Calu3 (cell line): ENCODE measurements at regions not wholly inside any gene's neighbourhood (a gene's known extent, or its start where the extent isn't known, plus 50 kb on each side); places are given as distances from the start of the nearest gene placed in this dataset.

Experiments
- BruUV-seq: library from RNA; stranded (reverse); fragments of 400-500 nt; replicated peaks from 2 replicates; lab custom pipeline; 2021; lab: Mats Ljungman, UMichigan
- CTCF ChIA-PET: fragments of 300-600 bp; sonication (Branson Sonifier 250); formaldehyde crosslinking; loops from one replicate; lab custom pipeline; 2022; ENCODE audit warnings: antibody characterized with exemption; lab: Charles Lee
- DNase-seq: peaks from one replicate; pipeline ENCODE4 v3.0.0; 2022
- H3K27ac Mint-ChIP-seq: one replicate; pipeline ENCODE4 v1.8.0; 2022; ENCODE audit warnings: mixed read lengths; ENCODE audit not compliant: unreplicated experiment
- H3K27me3 Mint-ChIP-seq: one replicate; pipeline ENCODE4 v1.8.0; 2022; ENCODE audit warnings: mixed read lengths; ENCODE audit not compliant: unreplicated experiment
- H3K36me3 Mint-ChIP-seq: one replicate; pipeline ENCODE4 v1.8.0; 2022; ENCODE audit warnings: mild to moderate bottlenecking, moderate library complexity, mixed read lengths; ENCODE audit not compliant: insufficient read depth, unreplicated experiment
- H3K4me1 Mint-ChIP-seq: one replicate; pipeline ENCODE4 v1.8.0; 2022; ENCODE audit warnings: mild to moderate bottlenecking, low read depth, mixed read lengths; ENCODE audit not compliant: unreplicated experiment
- H3K4me3 Mint-ChIP-seq: one replicate; pipeline ENCODE4 v1.8.0; 2022; ENCODE audit warnings: mild to moderate bottlenecking, low read depth, moderate library complexity, mixed read lengths; ENCODE audit not compliant: unreplicated experiment
- H3K9me3 Mint-ChIP-seq: one replicate; pipeline ENCODE4 v1.8.0; 2022; ENCODE audit warnings: low read depth, mixed read lengths; ENCODE audit not compliant: unreplicated experiment
- intact Hi-C: fragments of 100-400 bp; cut with micrococcal nuclease; formaldehyde crosslinking; loops from one replicate; pipeline ENCODE4 v1.10.0; 2022; ENCODE audit not compliant: unreplicated experiment
- TF ChIP-seq, protein P1 (sequence below): fragments of 200-600 bp; IDR thresholded peaks from one replicate; pipeline ENCODE4 v1.8.0; 2022; ENCODE audit warnings: antibody characterized with exemption; ENCODE audit not compliant: unreplicated experiment

DNA sequence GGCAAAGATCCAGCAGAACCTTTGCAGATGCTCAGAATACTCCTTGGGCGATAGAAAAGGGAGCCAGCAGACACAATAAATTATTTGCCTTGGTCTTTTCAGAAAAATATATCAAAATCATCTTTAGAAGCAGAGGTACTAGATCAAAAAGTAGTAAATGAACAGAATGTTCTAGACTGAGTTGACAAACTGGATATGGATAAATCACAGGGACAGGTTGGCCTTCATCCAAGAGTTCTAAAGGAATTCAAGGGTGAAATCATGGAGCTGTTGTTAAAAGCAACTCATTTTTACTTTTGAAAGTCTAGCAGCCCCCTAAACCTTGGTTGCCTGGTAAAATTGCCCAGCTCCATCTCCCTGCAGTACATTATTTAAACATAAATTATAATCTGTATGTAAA, 99.1 kb downstream of the PLCE1 start:
- intact Hi-C loops: no loop called here
- TF ChIP-seq, protein P1, sequence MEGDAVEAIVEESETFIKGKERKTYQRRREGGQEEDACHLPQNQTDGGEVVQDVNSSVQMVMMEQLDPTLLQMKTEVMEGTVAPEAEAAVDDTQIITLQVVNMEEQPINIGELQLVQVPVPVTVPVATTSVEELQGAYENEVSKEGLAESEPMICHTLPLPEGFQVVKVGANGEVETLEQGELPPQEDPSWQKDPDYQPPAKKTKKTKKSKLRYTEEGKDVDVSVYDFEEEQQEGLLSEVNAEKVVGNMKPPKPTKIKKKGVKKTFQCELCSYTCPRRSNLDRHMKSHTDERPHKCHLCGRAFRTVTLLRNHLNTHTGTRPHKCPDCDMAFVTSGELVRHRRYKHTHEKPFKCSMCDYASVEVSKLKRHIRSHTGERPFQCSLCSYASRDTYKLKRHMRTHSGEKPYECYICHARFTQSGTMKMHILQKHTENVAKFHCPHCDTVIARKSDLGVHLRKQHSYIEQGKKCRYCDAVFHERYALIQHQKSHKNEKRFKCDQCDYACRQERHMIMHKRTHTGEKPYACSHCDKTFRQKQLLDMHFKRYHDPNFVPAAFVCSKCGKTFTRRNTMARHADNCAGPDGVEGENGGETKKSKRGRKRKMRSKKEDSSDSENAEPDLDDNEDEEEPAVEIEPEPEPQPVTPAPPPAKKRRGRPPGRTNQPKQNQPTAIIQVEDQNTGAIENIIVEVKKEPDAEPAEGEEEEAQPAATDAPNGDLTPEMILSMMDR: no peak
- Mint-ChIP-seq H3K4me1 (no peaks in the 10 kb centered on the region), H3K27ac (no peak overlapping the region), H3K36me3 (no peaks in the 10 kb centered on the region), H3K9me3 (no peaks in the 10 kb centered on the region), H3K4me3 (no peak overlapping the region), H3K27me3 (peaks cover 45% of the 10 kb centered on the region)
- no TSS peak for BruUV-seq
- CTCF ChIA-PET: no interaction called here
- DNase-seq: no peak

DNA sequence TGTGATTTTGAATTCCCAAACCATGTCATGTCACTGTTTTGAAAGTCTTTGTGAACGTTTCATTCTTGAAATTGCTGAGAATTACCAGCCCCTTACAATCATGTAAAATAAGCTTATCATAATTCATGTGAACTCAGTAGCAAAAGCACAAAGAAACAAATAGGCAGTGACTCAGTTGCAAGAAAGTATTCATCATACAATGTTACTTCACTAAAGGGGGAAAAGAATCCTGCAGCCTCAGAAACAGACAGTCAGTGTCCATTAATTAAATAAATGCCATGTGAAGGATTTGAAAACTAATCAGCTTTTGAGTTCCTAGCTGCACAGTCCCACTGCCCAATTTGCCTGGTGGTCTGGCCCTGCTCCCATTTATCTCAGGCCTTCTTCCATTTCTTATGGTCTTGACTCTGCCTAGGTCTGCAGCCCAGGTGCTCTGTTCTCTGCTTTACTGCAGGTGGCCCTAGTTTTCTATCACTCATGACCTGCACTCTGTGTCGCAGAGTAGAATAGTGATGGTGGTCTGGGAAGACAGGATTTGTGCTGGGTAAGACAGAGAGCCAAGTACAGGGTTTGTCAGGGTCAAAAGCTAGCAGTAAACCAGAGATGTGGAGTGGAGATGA, 99.7 kb downstream of the PLCE1 start:
- H3K36me3 Mint-ChIP-seq: no peaks in the 10 kb centered on the region
- DNase-seq: no peak
- CTCF ChIA-PET: no interaction called here
- H3K4me1 Mint-ChIP-seq: no peaks in the 10 kb centered on the region
- no TSS peak for BruUV-seq
- intact Hi-C loops: no loop called here
- no peak overlapping the region for H3K4me3 Mint-ChIP-seq
- peaks cover 51% of the 10 kb centered on the region for H3K27me3 Mint-ChIP-seq
- H3K27ac Mint-ChIP-seq: no peak overlapping the region
- TF ChIP-seq, protein P1: no peak
- no peaks in the 10 kb centered on the region for H3K9me3 Mint-ChIP-seq

DNA sequence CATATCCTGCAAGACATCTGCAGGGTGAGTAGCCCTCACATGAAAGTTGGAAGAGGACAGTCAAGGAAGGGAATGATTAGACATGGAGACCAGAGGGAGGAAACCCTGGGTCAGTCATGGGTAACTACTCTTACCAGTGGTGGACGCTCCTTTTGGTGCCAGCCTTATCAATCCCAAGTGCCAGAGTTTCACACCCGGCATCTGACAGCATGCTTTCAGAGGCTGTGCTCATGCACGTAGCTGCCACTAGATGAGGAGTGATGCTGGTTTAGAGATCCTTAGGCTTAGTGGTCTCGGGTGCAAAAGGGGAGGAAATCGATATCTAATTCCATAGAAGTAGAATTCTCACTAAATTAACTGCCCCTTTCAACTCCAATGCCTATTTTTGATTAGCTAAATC, 100.8 kb downstream of the PLCE1 start:
- intact Hi-C loops: no loop called here
- DNase-seq: no peak
- Mint-ChIP-seq H3K27ac (no peak overlapping the region), H3K27me3 (peaks cover 62% of the 10 kb centered on the region), H3K4me3 (no peak overlapping the region), H3K36me3 (no peaks in the 10 kb centered on the region), H3K4me1 (no peaks in the 10 kb centered on the region), H3K9me3 (no peaks in the 10 kb centered on the region)
- CTCF ChIA-PET: no interaction called here
- BruUV-seq: no TSS peak
- TF ChIP-seq, protein P1: no peak

DNA sequence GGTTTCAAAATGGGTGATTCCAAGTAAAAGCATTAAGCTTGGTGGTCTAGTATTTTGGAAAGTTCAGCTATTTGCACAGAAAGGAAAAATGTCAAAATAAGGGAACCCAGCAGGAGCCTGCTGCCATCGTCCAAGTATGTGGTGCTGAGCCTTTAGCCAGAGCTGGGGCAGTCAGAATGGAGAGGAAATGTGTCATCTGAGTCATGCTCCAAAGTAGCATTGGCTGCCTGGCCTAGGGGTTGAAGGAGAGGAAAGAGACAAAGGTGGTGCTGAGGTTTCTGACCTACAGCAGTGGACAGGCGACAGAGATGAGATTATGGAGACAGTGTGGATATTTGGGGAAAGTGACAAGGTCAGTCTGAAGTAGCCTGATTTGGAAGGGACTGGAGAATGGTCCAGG, 103.9 kb downstream of the PLCE1 start:
- Mint-ChIP-seq H3K27me3 (peaks cover 69% of the 10 kb centered on the region), H3K4me3 (no peak overlapping the region), H3K9me3 (no peaks in the 10 kb centered on the region), H3K4me1 (no peaks in the 10 kb centered on the region), H3K27ac (no peak overlapping the region), H3K36me3 (no peaks in the 10 kb centered on the region)
- no peak for DNase-seq
- no TSS peak for BruUV-seq
- TF ChIP-seq, protein P1: no peak
- intact Hi-C loops: no loop called here
- CTCF ChIA-PET: no interaction called here
